MM.1S (cell line): ENCODE measurements at regions not wholly inside any gene's neighbourhood (a gene's known extent, or its start where the extent isn't known, plus 50 kb on each side); places are given as distances from the start of the nearest gene placed in this dataset.

ENCODE experiments used
- DNase-seq: peaks from one replicate; pipeline ENCODE4 v3.0.0-alpha.2; 2015
- H2AFZ ChIP-seq: fragments of 300-600 bp; sonication (generic); 2 replicates; pipeline ENCODE4 v1.6.0; 2016; ENCODE audit warnings: antibody characterized with exemption, low read length
- H3F3A ChIP-seq: fragments of 300-600 bp; sonication (generic); 2 replicates; pipeline ENCODE4 v1.6.1; 2016; ENCODE audit warnings: mild to moderate bottlenecking, antibody characterized with exemption, low read length, moderate library complexity, mixed read lengths; ENCODE audit not compliant: insufficient read depth
- H3K27ac ChIP-seq: fragments of 300-600 bp; sonication (generic); 2 replicates; pipeline ENCODE4 v1.5.1; 2016; ENCODE audit warnings: mild to moderate bottlenecking, low read length
- H3K27me3 ChIP-seq: fragments of 300-600 bp; sonication (generic); replicated peaks from 2 replicates; pipeline ENCODE4 v1.6.0; 2016; ENCODE audit warnings: low read length; ENCODE audit not compliant: insufficient read depth
- H3K36me3 ChIP-seq: fragments of 300-600 bp; sonication (generic); replicated peaks from 2 replicates; pipeline ENCODE4 v1.6.1; 2016; ENCODE audit warnings: mild to moderate bottlenecking, low read length, mixed read lengths; ENCODE audit not compliant: insufficient read depth
- H3K4me1 ChIP-seq: fragments of 300-600 bp; sonication (generic); 2 replicates; pipeline ENCODE4 v1.6.1; 2016; ENCODE audit warnings: low read length, mixed read lengths
- H3K4me2 ChIP-seq: fragments of 300-600 bp; sonication (generic); 2 replicates; pipeline ENCODE4 v1.6.0; 2016; ENCODE audit warnings: low read depth, low read length
- H3K4me3 ChIP-seq: fragments of 300-600 bp; sonication (generic); 2 replicates; pipeline ENCODE4 v1.5.1; 2016; ENCODE audit warnings: low read length, mixed read lengths
- H3K79me2 ChIP-seq: fragments of 300-600 bp; sonication (generic); 2 replicates; pipeline ENCODE4 v1.6.1; 2016; ENCODE audit warnings: mixed run types, low read length, mixed read lengths
- H3K9ac ChIP-seq: fragments of 300-600 bp; sonication (generic); 2 replicates; pipeline ENCODE4 v1.6.1; 2016; ENCODE audit warnings: low read length, mixed read lengths
- H3K9me2 ChIP-seq: fragments of 300-600 bp; sonication (generic); replicated peaks from 2 replicates; pipeline ENCODE4 v1.6.1; 2016; ENCODE audit warnings: mild to moderate bottlenecking, low read length, mixed read lengths; ENCODE audit not compliant: insufficient read depth
- H3K9me3 ChIP-seq: fragments of 300-600 bp; sonication (generic); replicated peaks from 2 replicates; pipeline ENCODE4 v1.6.1; 2016; ENCODE audit warnings: mild to moderate bottlenecking, low read length, mixed read lengths; ENCODE audit not compliant: insufficient read depth
- H4K20me1 ChIP-seq: fragments of 300-600 bp; sonication (generic); 2 replicates; pipeline ENCODE4 v1.6.1; 2016; ENCODE audit warnings: mild to moderate bottlenecking, low read length, moderate library complexity, mixed read lengths; ENCODE audit not compliant: insufficient read depth
- EZH2 ChIP-seq: fragments of 300-600 bp; sonication (generic); optimal IDR thresholded peaks from 2 replicates; pipeline ENCODE3; 2017; ENCODE audit warnings: low read depth, mild to moderate bottlenecking, antibody characterized with exemption, low read length, mixed read lengths
- EZH2phosphoT487 ChIP-seq: fragments of 300-600 bp; sonication (generic); IDR thresholded peaks from 2 replicates; pipeline ENCODE4 v1.6.1; 2018; ENCODE audit warnings: antibody characterized with exemption, low read length
- TF ChIP-seq, protein P1 (sequence below): fragments of 300-600 bp; sonication (generic); IDR thresholded peaks from 2 replicates; pipeline ENCODE4 v1.5.1; 2016; ENCODE audit warnings: antibody characterized with exemption, low read length, mixed read lengths

DNA sequence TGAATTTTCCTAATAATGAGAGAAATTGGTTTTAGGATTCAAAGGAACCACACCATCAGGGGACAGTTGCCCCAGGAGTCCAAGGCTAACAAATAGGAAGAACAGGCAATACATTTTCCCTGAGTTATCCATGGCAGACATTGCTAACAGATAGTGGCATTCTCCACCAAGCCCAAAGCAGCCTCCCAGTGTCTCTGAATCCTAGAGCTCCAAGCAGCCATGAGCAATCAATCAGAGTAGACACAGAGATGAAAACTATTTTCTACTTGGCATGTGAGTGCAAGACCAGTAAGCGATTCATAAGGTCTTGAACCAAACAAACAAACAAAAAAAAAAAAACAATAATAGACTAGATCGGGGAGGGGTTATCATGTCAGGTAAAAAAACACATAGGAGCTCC, 515.7 kb downstream of the MED13L start:
- H3F3A ChIP-seq = no peaks in the 10 kb centered on the region
- no peak overlapping the region for H3K9ac ChIP-seq
- no peaks in the 10 kb centered on the region for H3K4me1 ChIP-seq
- H4K20me1 ChIP-seq = no peaks in the 10 kb centered on the region
- no peak for DNase-seq
- no peak overlapping the region for H3K4me3 ChIP-seq
- H3K27me3 ChIP-seq = no peaks in the 10 kb centered on the region; the same call in 1 of the 2 replicates
- H2AFZ ChIP-seq = no peak overlapping the region
- no peaks in the 10 kb centered on the region for H3K9me2 ChIP-seq
- no peaks in the 10 kb centered on the region for H3K9me3 ChIP-seq
- no peaks in the 10 kb centered on the region for H3K79me2 ChIP-seq
- TF ChIP-seq EZH2 = no peak
- TF ChIP-seq, protein P1, sequence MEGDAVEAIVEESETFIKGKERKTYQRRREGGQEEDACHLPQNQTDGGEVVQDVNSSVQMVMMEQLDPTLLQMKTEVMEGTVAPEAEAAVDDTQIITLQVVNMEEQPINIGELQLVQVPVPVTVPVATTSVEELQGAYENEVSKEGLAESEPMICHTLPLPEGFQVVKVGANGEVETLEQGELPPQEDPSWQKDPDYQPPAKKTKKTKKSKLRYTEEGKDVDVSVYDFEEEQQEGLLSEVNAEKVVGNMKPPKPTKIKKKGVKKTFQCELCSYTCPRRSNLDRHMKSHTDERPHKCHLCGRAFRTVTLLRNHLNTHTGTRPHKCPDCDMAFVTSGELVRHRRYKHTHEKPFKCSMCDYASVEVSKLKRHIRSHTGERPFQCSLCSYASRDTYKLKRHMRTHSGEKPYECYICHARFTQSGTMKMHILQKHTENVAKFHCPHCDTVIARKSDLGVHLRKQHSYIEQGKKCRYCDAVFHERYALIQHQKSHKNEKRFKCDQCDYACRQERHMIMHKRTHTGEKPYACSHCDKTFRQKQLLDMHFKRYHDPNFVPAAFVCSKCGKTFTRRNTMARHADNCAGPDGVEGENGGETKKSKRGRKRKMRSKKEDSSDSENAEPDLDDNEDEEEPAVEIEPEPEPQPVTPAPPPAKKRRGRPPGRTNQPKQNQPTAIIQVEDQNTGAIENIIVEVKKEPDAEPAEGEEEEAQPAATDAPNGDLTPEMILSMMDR = no peak
- no peak for TF ChIP-seq EZH2phosphoT487
- H3K27ac ChIP-seq = no peak overlapping the region
- no peaks in the 10 kb centered on the region for H3K36me3 ChIP-seq
- H3K4me2 ChIP-seq = no peak overlapping the region

DNA sequence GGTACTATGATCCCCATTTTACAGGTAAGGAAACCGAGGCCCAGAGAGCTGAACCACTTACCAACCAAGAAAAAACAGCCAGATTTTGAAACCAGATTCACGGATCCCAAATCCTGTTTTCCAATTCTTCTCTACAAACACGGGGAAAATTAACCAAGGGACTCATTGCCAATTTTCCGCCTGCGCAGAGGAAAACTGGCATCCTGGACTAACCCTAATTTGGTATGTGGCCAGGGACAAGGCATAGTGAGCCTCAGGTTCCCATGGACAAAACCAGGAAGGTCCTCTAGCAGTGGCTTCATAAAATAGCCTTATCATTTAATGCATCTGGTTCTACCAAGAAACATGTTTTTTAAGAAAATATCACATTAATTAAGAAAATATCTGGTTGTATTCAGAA, 517.3 kb downstream of the MED13L start:
- no peak overlapping the region for H3K27ac ChIP-seq
- no peaks in the 10 kb centered on the region for H3K79me2 ChIP-seq
- no peak overlapping the region for H2AFZ ChIP-seq
- no peaks in the 10 kb centered on the region for H4K20me1 ChIP-seq
- TF ChIP-seq EZH2 = no peak
- no peak for TF ChIP-seq EZH2phosphoT487
- no peaks in the 10 kb centered on the region; the same call in 1 of the 2 replicates for H3K27me3 ChIP-seq
- no peaks in the 10 kb centered on the region for H3K4me1 ChIP-seq
- H3K9ac ChIP-seq = no peak overlapping the region
- H3K9me3 ChIP-seq = no peaks in the 10 kb centered on the region
- H3K9me2 ChIP-seq = no peaks in the 10 kb centered on the region
- no peak for DNase-seq
- H3K4me3 ChIP-seq = no peak overlapping the region
- no peaks in the 10 kb centered on the region for H3F3A ChIP-seq
- H3K4me2 ChIP-seq = no peak overlapping the region
- no peaks in the 10 kb centered on the region for H3K36me3 ChIP-seq

DNA sequence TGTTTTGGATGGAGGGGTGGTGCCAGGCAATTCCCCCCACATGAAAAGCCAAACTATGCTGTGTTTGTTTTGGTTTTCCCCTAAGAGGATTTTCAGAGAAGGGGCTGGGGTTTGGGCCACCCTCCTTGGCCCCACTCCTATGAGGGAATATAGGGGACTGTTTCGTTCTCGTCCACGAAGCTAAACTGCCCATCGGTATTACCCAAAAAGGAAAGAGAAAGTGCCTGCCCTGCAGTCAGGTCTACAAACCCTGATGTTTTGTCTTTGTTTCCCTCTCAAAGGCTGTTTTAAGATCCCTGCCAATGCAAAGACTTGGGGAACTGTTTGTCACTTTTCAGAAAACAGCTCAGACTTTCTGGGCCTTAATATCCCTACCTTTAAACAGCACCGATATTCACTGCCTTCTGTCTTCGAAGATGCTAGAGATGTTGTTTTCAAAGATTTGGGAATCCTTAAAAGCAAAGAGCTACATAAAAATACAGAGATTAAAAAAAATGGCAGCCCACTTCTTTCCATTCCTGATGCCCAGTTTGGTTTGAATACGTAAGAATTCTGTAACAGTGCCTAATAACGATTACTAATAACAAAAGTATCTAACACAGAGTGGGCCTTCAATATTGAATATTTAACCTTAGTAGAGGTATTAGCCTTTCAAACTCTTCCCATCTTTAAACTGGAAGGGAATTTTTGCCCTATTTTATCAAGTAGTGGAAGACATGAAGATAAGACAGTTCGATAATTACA, 518.4 kb downstream of the MED13L start:
- Histone ChIP-seq H3K9me3 (no peaks in the 10 kb centered on the region), H3K27me3 (no peaks in the 10 kb centered on the region; the same call in 1 of the 2 replicates)

More for the DNA sequence above, 518.4 kb downstream of the MED13L start:
- Histone ChIP-seq H3K79me2 (no peaks in the 10 kb centered on the region), H3K9ac (no peak overlapping the region), H3F3A (no peaks in the 10 kb centered on the region), H3K4me2 (peak overlapping the region; percentile 43; the same call in 1 of the 2 replicates), H2AFZ (no peak overlapping the region), H3K4me1 (no peaks in the 10 kb centered on the region), H4K20me1 (no peaks in the 10 kb centered on the region), H3K36me3 (no peaks in the 10 kb centered on the region), H3K4me3 (no peak overlapping the region), H3K27ac (no peak overlapping the region), H3K9me2 (no peaks in the 10 kb centered on the region)
- DNase-seq = peak; percentile 18
- TF ChIP-seq EZH2phosphoT487 (no peak), EZH2 (no peak)
- TF ChIP-seq, protein P1 = no peak
